Psoas muscle (tissue), 7 donors: ENCODE measurements at regions not wholly inside any gene's neighbourhood (a gene's known extent, or its start where the extent isn't known, plus 50 kb on each side); places are given as distances from the start of the nearest gene placed in this dataset.

Experiments
- ATAC-seq, 4 donors: fragments of 200-7000 bp; cut with Tn5 transposase; one replicate each; pipeline ENCODE4 v1.9.1; 2020; ENCODE audit warnings: moderate library complexity in 3 of 4, mild to moderate bottlenecking in 2 of 4
- DNase-seq, 2 donors: peaks; one replicate each; pipeline ENCODE4 v3.0.0-alpha.2; 2020
- H3K27ac ChIP-seq: fragments of 200-600 bp; one replicate; pipeline ENCODE4 v1.8.0; 2022
- H3K27me3 ChIP-seq, 3 donors: fragments of 200-600 bp in 1 of 3; one replicate each; pipeline versions ENCODE4 v1.6.1 to v1.8.0; 2013 to 2022; ENCODE audit warnings: low read length in 2 of 3, mild to moderate bottlenecking in 2 of 3, moderate library complexity in 1 of 3; ENCODE audit not compliant: insufficient read depth in 3 of 3
- H3K36me3 ChIP-seq, 2 donors: fragments of 200-600 bp in 1 of 2; one replicate each; pipeline versions ENCODE4 v1.6.1 to v1.8.0; 2013 to 2022; ENCODE audit warnings: low read depth in 1 of 2, mild to moderate bottlenecking in 1 of 2, moderate library complexity in 1 of 2; ENCODE audit not compliant: insufficient read depth in 1 of 2
- H3K4me1 ChIP-seq: fragments of 200-600 bp; one replicate; pipeline ENCODE4 v1.8.0; 2022
- H3K4me3 ChIP-seq: fragments of 200-600 bp; one replicate; pipeline ENCODE4 v1.8.0; 2022; ENCODE audit warnings: mild to moderate bottlenecking
- H3K9me3 ChIP-seq: fragments of 200-600 bp; one replicate; pipeline ENCODE4 v1.8.0; 2022
- WGBS, 3 donors: extraction: QIAGEN DNeasy Blood & Tissue Kit; methylation state at CpG; one replicate each; pipeline versions ENCODE4 v1.1.6 to v1.1.7; 2013; 5-methylcytosine and 5-hydroxymethylcytosine counted together
- intact Hi-C, 2 donors: fragments of 100-400 bp; cut with DNase I; formaldehyde crosslinking; loops; one replicate each; pipeline versions ENCODE4 v1.11.0 to v1.14.2; 2022
- TF ChIP-seq, protein P1 (sequence below): fragments of 200-600 bp; IDR thresholded peaks from one replicate; pipeline ENCODE4 v1.8.0; 2022; ENCODE audit warnings: antibody characterized with exemption
- donor health status: healthy with polysubstance abuse.
- donor health status: DM: no; HTN: no; CAD: no; lungs with moderate emphysema.
- donor health status: Bipolar disorder and iron deficiency.
- donor health status: healthy.
- donor health status: DM: yes; HTN: yes; CAD: no.
- donor health status: DM: no; HTN: no; CAD: no.
- donor health status: DM: yes; HTN: yes; CAD: no.

- TF ChIP-seq, protein P1, sequence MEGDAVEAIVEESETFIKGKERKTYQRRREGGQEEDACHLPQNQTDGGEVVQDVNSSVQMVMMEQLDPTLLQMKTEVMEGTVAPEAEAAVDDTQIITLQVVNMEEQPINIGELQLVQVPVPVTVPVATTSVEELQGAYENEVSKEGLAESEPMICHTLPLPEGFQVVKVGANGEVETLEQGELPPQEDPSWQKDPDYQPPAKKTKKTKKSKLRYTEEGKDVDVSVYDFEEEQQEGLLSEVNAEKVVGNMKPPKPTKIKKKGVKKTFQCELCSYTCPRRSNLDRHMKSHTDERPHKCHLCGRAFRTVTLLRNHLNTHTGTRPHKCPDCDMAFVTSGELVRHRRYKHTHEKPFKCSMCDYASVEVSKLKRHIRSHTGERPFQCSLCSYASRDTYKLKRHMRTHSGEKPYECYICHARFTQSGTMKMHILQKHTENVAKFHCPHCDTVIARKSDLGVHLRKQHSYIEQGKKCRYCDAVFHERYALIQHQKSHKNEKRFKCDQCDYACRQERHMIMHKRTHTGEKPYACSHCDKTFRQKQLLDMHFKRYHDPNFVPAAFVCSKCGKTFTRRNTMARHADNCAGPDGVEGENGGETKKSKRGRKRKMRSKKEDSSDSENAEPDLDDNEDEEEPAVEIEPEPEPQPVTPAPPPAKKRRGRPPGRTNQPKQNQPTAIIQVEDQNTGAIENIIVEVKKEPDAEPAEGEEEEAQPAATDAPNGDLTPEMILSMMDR = no peak
- ATAC-seq = no peak
These were observed 348.5 kb upstream of the ACTBL2 start for GRCh38 chr5:57831090-57831489.

GRCh38 chr5:57828221-57828620 is 345.6 kb upstream of the ACTBL2 start:
- WGBS, 3 donors = 61 to 70% (median 63%) methylated on average over 1 of the region's 1 CpG
- no peaks in the 10 kb centered on the region for H3K4me1 ChIP-seq
- intact Hi-C loops = no loop called here
- ATAC-seq (no peak), DNase-seq (no peak)
- TF ChIP-seq, protein P1 = no peak
- H3K27ac ChIP-seq = no peak overlapping the region
- no peaks in the 10 kb centered on the region for H3K27me3 ChIP-seq
- H3K4me3 ChIP-seq = no peak overlapping the region
- H3K36me3 ChIP-seq = peaks cover 0 to 2% of the 10 kb centered on the region in 2 donors
- H3K9me3 ChIP-seq = no peaks in the 10 kb centered on the region

More at GRCh38 chr5:57831090-57831489, 348.5 kb upstream of the ACTBL2 start:
- Histone ChIP-seq H3K4me1 (no peaks in the 10 kb centered on the region), H3K9me3 (no peaks in the 10 kb centered on the region), H3K27ac (no peak overlapping the region), H3K27me3 (no peaks in the 10 kb centered on the region), H3K36me3 (no peaks in the 10 kb centered on the region), H3K4me3 (no peak overlapping the region)
- DNase-seq = no peak
- intact Hi-C loops = no loop called here

- WGBS, 3 donors = 61 to 73% (median 63%) methylated on average over 3 of the region's 3 CpGs
These were observed 342.5 kb upstream of the ACTBL2 start for GRCh38 chr5:57825031-57825686.

DNA sequence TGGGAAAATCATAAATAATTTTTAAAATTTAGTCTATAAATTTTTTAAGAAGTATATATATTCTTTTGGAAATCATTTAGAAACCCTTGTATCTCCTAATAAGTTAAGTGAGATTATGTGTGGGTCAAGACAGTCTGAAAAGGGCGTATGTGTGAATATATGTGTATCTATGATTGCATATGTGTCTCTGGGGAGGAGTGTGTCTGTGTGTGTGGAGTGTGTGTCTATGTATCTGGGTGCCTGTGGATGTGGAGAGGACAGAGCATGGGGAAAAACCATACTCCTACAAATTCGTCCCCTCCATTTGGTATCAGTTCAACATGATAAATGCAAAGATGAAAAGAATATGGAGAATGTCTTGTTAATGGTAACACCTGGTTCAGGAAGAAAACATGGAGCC is 342.0 kb upstream of the ACTBL2 start:
- H3K27me3 ChIP-seq = no peaks in the 10 kb centered on the region
- no peak overlapping the region for H3K27ac ChIP-seq
- ATAC-seq (no peak), DNase-seq (no peak)
- 77 to 90% (median 85%) methylated on average over 2 of the region's 2 CpGs for WGBS, 3 donors
- no peaks in the 10 kb centered on the region for H3K4me1 ChIP-seq
- TF ChIP-seq, protein P1 = no peak
- intact Hi-C loops = no loop called here
- no peak overlapping the region for H3K4me3 ChIP-seq
- no peaks in the 10 kb centered on the region for H3K9me3 ChIP-seq
- peaks cover 0 to 2% of the 10 kb centered on the region in 2 donors for H3K36me3 ChIP-seq

More at GRCh38 chr5:57825031-57825686, 342.5 kb upstream of the ACTBL2 start:
- Histone ChIP-seq H3K9me3 (no peaks in the 10 kb centered on the region), H3K4me3 (no peak overlapping the region), H3K27me3 (no peaks in the 10 kb centered on the region), H3K27ac (no peak overlapping the region), H3K36me3 (peaks cover 0 to 2% of the 10 kb centered on the region in 2 donors), H3K4me1 (no peaks in the 10 kb centered on the region)
- TF ChIP-seq, protein P1 = no peak
- no peak for ATAC-seq
- no peak for DNase-seq
- intact Hi-C loops = no loop called here

DNA sequence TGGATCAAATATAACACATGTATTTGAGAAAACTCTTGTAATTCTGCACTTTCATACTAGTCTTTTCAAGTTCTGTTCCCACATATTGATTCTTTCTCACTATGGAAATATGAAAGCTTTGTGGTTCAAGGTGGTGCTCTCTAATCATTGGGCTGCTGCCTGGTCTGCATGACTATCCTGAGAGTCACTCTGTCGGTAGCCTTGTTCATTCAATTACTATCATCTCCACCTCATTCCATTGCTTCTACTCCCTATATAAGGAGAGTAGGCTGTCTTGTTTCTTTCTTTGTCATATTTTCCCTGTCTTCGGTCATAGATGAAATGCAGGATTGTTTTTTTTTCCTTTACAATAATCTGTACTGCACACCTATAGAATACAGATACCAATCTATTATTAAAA is 341.4 kb upstream of the ACTBL2 start:
- WGBS, 3 donors = 92 to 96% (median 94%) methylated on average over 2 of the region's 2 CpGs
- DNase-seq = no peak
- Histone ChIP-seq H3K4me1 (no peaks in the 10 kb centered on the region), H3K36me3 (peaks cover 0 to 2% of the 10 kb centered on the region in 2 donors), H3K27ac (no peak overlapping the region), H3K4me3 (no peak overlapping the region), H3K27me3 (no peaks in the 10 kb centered on the region), H3K9me3 (no peaks in the 10 kb centered on the region)
- intact Hi-C loops = no loop called here
- ATAC-seq = no peak
- TF ChIP-seq, protein P1 = no peak
